Renal pelvis (tissue), 1 donor: ENCODE measurements at regions not wholly inside any gene's neighbourhood (a gene's known extent, or its start where the extent isn't known, plus 50 kb on each side); places are given as distances from the start of the nearest gene placed in this dataset.
A peak's percentile ranks its signal among the peaks of the same experiment; 100 is the strongest.

Experiments
- DNase-seq: peaks from one replicate; pipeline ENCODE4 v3.0.0-alpha.2; 2013

GRCh38 chr12:13841358-13841757 lies 140.0 kb downstream of the GRIN2B start:
- DNase-seq: no peak

GRCh38 chr12:13839365-13840336 lies 141.8 kb downstream of the GRIN2B start:
- no peak for DNase-seq

GRCh38 chr12:13836099-13836498 lies 145.3 kb downstream of the GRIN2B start:
- DNase-seq: peak; percentile 46

GRCh38 chr12:13835652-13836051 lies 145.8 kb downstream of the GRIN2B start:
- no peak for DNase-seq

GRCh38 chr12:13834241-13834640 lies 147.2 kb downstream of the GRIN2B start:
- no peak for DNase-seq

GRCh38 chr12:13817131-13817530 lies 164.3 kb downstream of the GRIN2B start:
- no peak for DNase-seq

GRCh38 chr12:13816394-13816793 lies 165.0 kb downstream of the GRIN2B start:
- DNase-seq: peak; percentile 53

GRCh38 chr12:13812168-13812567 lies 169.2 kb downstream of the GRIN2B start:
- no peak for DNase-seq

GRCh38 chr12:13811061-13811460 lies 170.3 kb downstream of the GRIN2B start:
- no peak for DNase-seq

GRCh38 chr12:13805041-13805440 lies 176.4 kb downstream of the GRIN2B start:
- no peak for DNase-seq

GRCh38 chr12:13801543-13801942 lies 179.9 kb downstream of the GRIN2B start:
- no peak for DNase-seq

GRCh38 chr12:13799574-13799973 lies 181.8 kb downstream of the GRIN2B start:
- no peak for DNase-seq

- no peak for DNase-seq
These were observed 183.2 kb downstream of the GRIN2B start for GRCh38 chr12:13798162-13798561.

- DNase-seq: no peak
These were observed 186.7 kb downstream of the GRIN2B start for GRCh38 chr12:13794706-13795105.

GRCh38 chr12:13790317-13790716 lies 191.1 kb downstream of the GRIN2B start:
- no peak for DNase-seq

GRCh38 chr12:13788626-13789025 lies 192.8 kb downstream of the GRIN2B start:
- peak; percentile 2 for DNase-seq

GRCh38 chr12:13786646-13787045 lies 194.8 kb downstream of the GRIN2B start:
- DNase-seq: no peak

GRCh38 chr12:13784504-13784903 lies 196.9 kb downstream of the GRIN2B start:
- no peak for DNase-seq

- DNase-seq: no peak
These were observed 200.9 kb downstream of the GRIN2B start for GRCh38 chr12:13780453-13780852.

GRCh38 chr12:13777374-13777773 lies 204.0 kb downstream of the GRIN2B start:
- no peak for DNase-seq

- DNase-seq: no peak
These were observed 209.1 kb downstream of the GRIN2B start for GRCh38 chr12:13772264-13772663.

GRCh38 chr12:13770576-13770975 lies 210.8 kb downstream of the GRIN2B start:
- DNase-seq: no peak

GRCh38 chr12:13769966-13770365 lies 211.4 kb downstream of the GRIN2B start:
- no peak for DNase-seq

GRCh38 chr12:13769273-13769672 lies 212.1 kb downstream of the GRIN2B start:
- no peak for DNase-seq
